ENCODE measurements at regions not wholly inside any gene's neighbourhood (a gene's known extent, or its start where the extent isn't known, plus 50 kb on each side); places are given as distances from the start of the nearest gene placed in this dataset.

- Histone ChIP-seq H3K27ac (no peak overlapping the region), H3K36me3 (no peaks in the 10 kb centered on the region), H3K9me3 (no peaks in the 10 kb centered on the region), H3K27me3 (peaks cover 35 to 62% (median 41%) of the 10 kb centered on the region in 3 donors), H3K4me1 (peaks cover 18 to 21% (median 20%) of the 10 kb centered on the region in 4 donors), H3K4me3 (peak overlapping the region; percentile 32 to 56 (median 40))
- peak; percentile 34 to 79 for DNase-seq
- TF ChIP-seq POLR2A (IDR thresholded peaks at IDR 0.05) (no peak), POLR2AphosphoS5 (IDR thresholded peaks at IDR 0.05) (no peak), CTCF (IDR thresholded peaks at IDR 0.05) (no peak), EP300 (IDR thresholded peaks at IDR 0.05) (no peak)
- intact Hi-C loops (cut with DNase I; ENCODE audit: low total_unique reads) = no loop called here
- WGBS, 5 donors = 1 to 2% (median 1%) methylated on average over 54 to 67 of the region's 67 CpGs
Measured at GRCh38 chr1:228647523-228648444, 87.5 kb upstream of the RHOU start.

- Histone ChIP-seq H3K4me1 (peaks cover 18 to 21% (median 20%) of the 10 kb centered on the region in 4 donors), H3K27me3 (peaks cover 35 to 72% (median 41%) of the 10 kb centered on the region in 3 donors), H3K36me3 (no peaks in the 10 kb centered on the region), H3K27ac (no peak overlapping the region), H3K9me3 (no peaks in the 10 kb centered on the region), H3K4me3 (no peak overlapping the region)
- 62 to 77% (median 64%) methylated on average over 16 of the region's 16 CpGs for WGBS, 5 donors
- TF ChIP-seq POLR2AphosphoS5 (IDR thresholded peaks at IDR 0.05) (no peak), POLR2A (IDR thresholded peaks at IDR 0.05) (no peak), EP300 (IDR thresholded peaks at IDR 0.05) (no peak), CTCF (IDR thresholded peaks at IDR 0.05) (no peak)
- no peak for DNase-seq
- intact Hi-C loops (cut with DNase I; ENCODE audit: low total_unique reads) = no loop called here
Measured at GRCh38 chr1:228648647-228649383, 86.5 kb upstream of the RHOU start.

GRCh38 chr1:228650141-228650540 is 85.1 kb upstream of the RHOU start:
- H3K9me3 ChIP-seq = no peaks in the 10 kb centered on the region
- WGBS, 5 donors = 37 to 66% (median 46%) methylated on average over 10 to 23 of the region's 23 CpGs
- TF ChIP-seq POLR2AphosphoS5 (IDR thresholded peaks at IDR 0.05) (no peak), EP300 (IDR thresholded peaks at IDR 0.05) (no peak), POLR2A (IDR thresholded peaks at IDR 0.05) (no peak), CTCF (IDR thresholded peaks at IDR 0.05) (no peak)
- peaks cover 35 to 83% (median 41%) of the 10 kb centered on the region in 3 donors for H3K27me3 ChIP-seq
- no peak overlapping the region for H3K27ac ChIP-seq
- no peak overlapping the region for H3K4me3 ChIP-seq
- no peaks in the 10 kb centered on the region for H3K36me3 ChIP-seq
- H3K4me1 ChIP-seq = peaks cover 18 to 21% (median 20%) of the 10 kb centered on the region in 4 donors
- intact Hi-C loops (cut with DNase I; ENCODE audit: low total_unique reads) = no loop called here
- DNase-seq = peak in 1 of 2 donors; percentile 63

GRCh38 chr1:228650946-228651345 is 84.3 kb upstream of the RHOU start:
- H3K27me3 ChIP-seq = peaks cover 35 to 91% (median 41%) of the 10 kb centered on the region in 3 donors
- TF ChIP-seq EP300 (IDR thresholded peaks at IDR 0.05) (no peak), POLR2A (IDR thresholded peaks at IDR 0.05) (no peak), CTCF (IDR thresholded peaks at IDR 0.05) (no peak), POLR2AphosphoS5 (IDR thresholded peaks at IDR 0.05) (no peak)
- peaks cover 18 to 21% (median 20%) of the 10 kb centered on the region in 4 donors for H3K4me1 ChIP-seq
- H3K9me3 ChIP-seq = no peaks in the 10 kb centered on the region
- intact Hi-C loops (cut with DNase I; ENCODE audit: low total_unique reads) = no loop called here
- no peak for DNase-seq
- 60 to 90% (median 82%) methylated on average over 1 of the region's 1 CpG for WGBS, 5 donors
- H3K27ac ChIP-seq = no peak overlapping the region
- no peak overlapping the region for H3K4me3 ChIP-seq
- H3K36me3 ChIP-seq = no peaks in the 10 kb centered on the region
